ENCODE measurements at regions not wholly inside any gene's neighbourhood (a gene's known extent, or its start where the extent isn't known, plus 50 kb on each side); places are given as distances from the start of the nearest gene placed in this dataset.
"Not testable (repeated sequence)": the region's sequence is repeated elsewhere in the genome, so short reads cannot be mapped to it uniquely, and the experiment has no call there.

DNA sequence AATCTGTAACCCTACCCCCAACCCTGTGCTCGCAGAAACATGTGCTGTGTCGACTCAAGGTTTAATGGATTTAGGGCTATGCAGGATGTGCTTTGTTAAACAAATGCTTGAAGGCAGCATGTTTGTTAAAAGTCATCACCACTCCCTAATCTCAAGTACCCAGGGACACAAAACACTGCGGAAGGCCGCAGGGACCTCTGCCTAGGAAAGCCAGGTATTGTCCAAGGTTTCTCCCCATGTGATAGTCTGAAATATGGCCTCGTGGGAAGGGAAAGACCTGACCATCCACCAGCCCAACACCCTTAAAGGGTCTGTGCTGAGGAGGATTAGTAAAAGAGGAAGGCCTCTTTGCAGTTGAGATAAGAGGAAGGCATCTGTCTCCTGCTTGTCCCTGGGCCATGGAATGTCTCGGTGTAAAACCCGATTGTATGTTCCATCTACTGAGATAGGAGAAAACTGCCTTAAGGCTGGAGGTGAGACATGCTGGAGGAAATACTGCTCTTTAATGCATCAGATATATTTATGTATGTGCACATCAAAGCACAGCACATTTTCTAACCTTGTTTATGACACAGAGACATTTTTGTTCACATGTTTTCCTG is 94.4 kb downstream of the LSM3 start:
- not testable (repeated sequence) for DNase-seq

DNA sequence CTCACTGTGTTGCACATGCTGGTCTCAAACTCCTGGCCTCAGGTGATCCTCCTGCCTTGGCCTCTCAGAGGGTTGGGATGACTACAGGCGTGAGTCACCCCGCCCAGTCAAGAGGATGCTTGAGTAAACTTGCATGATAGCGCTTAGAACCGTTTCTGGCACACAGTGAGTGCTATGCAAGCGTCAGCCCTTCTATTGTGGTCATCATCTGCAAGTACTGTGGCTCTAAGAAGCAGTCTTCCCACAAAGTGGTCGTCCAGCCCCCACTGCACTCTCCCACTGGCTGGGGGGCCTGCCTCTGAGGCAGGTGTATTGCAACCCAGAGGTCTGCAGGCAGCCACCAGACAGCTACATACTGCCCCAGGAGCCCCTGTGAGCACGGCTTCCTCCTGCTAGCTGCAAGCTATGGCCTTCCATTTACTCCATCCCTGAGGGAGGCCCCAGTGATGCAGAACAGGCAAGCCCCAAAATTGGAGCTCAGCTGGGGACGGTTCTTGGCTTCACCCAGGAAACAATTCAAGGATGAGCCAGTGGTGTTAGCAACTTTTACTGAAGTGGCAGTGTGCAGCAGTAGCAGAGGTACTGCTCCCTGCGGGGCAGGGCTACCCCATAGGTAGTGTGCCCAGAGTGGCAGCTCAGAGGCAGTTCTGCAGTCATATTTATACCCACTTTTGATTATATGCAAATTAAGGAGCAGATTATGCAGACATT is 95.4 kb downstream of the LSM3 start:
- no peak for DNase-seq

DNA sequence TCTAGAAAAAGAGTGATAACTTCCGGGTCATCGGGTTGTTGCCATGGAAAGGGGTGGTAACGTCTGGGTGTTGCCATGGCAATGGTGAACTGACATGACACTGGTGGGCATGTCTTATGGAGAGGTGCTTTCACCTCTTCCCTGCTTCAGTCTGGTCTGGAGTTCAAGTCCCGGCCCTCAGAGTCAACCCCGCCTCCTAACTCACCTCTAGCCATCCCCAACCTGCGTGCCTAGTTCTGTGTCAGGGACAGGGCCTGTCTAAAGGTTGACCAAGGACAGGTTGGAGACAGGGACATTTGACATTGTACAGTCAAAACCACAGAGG is 96.0 kb downstream of the LSM3 start:
- no peak for DNase-seq

DNA sequence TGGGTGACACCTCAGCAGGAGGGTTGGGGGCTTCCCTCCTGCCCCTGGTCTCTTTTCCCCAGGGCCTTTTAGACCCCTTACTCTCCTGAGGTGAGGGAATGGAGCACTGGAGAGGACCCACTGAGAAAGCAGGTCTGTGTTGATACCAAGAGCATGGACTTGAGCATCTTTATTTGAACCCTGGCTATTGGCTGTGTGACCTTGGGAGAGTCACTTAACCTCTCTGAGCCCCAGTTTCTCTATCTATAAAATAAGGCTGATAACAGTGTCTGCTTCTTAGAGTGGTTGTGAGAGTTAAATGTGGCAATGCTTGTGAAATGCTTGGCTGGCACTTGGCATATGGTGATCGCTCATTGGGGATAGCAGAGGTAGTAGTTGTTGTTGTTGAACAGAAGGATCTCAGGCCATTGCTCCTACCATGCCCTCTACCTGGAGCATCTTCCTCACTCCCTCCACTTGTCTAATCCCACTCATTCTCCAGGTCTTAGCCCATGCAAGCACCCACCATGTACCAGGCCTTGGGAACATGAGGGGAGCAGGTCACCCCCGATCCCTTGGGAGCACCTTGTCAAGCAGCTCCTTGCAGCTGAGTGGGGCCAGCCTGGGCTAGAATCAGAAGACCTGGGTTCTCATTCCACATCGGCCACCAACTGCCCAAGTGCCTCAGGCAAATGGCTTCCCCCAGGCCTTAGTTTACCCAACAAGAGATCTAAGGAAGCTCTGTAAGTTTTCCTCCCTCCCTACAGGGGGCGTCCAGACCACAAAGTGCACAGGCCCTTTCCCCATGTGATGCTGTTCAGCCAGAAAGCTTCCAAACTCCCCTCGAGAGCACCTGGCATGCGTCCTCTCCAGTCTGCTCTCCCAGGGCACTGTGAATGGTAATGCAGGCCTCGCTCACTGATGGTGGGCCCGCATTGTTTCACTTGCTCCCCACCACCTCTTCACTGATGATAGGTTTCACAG is 96.7 kb downstream of the LSM3 start:
- DNase-seq: no peak

DNA sequence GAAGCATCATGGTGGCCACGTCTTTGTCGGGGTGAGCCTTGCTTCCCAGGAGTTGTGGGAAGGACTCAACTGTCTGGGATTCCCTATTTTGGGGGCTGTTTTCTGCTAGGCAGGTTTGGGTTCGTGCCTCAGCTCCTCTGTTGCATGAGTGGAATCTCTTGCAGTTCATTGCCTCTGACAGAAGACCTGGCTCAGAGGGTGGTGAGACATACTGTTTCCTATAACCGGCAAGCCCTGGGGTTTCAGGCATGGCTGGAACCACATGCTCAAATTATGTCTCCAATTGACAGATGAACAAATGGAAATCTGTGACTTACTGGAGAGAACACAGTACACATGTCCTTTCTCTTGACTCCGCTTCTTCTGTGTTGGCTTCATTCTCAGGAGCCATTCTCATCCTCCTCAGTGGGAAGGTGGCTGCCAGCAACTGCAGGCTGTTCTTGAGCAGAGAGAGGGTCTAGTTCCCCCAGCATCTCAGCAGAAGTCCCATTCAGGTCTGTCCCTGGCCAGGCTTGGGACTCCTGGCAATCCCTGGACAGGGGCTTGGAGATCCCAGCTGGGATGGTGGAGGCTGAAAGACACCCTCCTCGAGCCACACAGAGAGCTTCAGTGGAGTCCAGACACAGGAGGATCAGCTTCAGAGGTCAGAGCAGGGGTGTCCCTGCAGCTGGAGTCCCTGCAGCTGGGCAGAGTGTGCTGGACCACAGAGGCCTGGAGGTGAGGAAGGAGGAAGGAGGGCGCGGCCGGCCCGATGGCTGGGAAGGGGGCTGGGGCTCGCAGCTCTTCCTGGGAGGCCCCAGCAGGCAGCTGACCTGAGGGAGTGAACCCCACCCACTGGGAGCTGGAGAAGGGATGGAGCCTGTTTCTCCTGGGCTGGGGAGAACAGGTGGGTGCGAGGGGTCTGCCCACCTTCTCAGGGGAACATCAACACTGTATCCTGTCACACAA is 97.6 kb downstream of the LSM3 start:
- DNase-seq: no peak

DNA sequence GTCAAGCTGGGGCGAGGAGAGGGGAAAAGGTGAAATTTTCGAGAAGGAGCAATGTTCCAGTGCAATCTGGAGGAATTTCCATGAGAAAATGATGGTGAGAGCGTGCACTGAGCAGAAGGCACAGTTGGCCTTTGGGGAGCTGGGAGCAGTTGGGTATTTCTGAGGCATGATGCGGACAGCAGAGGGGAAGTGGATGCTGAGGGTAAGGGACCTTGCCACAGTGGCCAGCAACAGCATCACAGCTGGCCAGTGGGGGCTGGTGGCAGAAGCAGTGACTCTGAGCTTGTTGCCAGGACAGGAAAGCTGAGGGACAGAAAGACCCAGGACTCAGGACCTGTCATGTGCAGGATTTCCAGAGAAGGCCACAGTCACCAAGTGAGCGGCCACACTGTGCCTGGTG is 98.9 kb downstream of the LSM3 start:
- no peak for DNase-seq

DNA sequence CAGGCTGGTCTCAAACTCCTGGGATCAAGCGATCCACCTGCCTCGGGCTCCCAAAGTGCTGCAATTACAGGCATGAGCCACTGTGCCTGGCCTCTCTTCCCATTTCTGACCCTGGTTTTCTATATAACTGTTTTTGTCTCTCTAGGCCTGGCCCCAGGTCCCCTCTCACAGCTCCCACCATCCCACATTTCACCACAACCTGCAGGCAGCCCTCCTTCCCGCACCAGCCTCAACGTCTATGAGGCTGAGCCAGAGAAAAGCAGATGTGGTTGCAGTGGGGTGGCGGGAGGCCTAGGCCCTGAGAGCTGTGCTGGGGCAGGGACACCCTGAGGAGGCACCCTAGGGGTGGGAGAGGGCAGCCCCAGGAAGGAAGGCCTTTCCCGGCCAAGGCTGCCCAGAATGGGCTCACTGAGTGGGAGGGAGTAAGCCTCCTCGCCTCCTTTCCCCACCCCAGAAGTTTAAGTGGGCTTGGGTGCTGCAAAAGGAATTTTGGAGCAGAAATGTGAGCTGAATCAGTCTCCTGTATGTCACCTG is 99.7 kb downstream of the LSM3 start:
- no peak for DNase-seq

DNA sequence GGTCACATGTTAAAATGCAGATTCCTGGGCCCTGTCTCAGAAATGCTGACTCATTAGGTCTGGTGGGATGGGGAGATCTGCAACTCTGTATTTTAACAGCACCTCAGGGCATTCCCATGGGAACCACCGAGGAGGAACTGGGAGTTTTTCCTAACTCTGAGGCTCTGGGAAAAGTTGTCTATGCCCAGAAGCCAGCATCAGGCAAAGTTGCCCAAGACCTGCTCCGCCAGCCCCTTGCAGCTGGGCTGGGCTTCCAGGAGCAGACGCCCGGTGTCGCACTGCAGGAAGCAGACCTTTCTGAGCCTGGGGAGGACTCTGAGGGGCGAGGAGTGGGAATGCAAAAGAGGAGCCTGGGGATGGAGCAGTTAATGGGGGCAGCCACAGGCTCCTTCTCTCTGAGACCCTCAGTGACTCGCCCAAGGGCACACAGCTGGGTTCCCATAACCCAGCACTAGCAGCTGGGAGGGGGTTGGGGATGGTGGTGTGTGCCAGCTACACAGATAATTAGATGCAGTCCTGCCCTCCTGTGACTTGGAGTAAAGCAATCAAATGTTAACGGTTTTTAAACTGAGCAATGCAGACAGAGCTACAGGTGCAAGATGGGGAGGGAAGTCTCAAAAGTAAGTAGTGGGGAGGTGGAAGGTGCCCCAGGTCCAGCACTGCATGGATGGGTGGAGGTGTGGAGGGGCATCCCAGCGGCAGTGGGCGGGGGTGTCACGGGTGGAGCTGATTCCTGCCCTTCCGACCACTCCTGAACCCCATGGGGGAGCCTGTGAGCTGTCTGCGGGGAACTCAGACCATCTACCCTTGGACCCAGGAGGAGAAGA is 100.4 kb downstream of the LSM3 start:
- DNase-seq: no peak

DNA sequence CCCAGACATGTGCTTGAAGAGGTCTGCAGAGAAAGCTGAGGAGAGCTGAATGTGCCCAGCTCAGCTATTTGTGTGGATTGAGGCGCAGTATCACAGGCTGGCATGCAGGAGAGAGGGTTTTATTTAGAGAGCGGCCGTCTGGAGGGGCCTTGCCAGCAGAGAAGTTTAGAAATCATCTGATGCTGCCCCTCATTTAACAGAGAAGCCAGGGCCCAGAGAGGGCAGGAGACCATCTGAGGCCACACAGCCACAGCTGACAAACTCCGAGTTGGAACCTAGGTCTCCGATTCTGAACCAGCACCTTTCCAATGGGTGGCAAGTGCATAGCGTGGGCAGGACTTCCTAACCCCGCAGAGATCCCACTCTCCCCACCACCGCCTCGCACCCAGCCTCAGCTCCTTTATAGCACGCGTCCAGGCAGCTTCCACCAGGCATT is 101.0 kb downstream of the LSM3 start:
- no peak for DNase-seq

DNA sequence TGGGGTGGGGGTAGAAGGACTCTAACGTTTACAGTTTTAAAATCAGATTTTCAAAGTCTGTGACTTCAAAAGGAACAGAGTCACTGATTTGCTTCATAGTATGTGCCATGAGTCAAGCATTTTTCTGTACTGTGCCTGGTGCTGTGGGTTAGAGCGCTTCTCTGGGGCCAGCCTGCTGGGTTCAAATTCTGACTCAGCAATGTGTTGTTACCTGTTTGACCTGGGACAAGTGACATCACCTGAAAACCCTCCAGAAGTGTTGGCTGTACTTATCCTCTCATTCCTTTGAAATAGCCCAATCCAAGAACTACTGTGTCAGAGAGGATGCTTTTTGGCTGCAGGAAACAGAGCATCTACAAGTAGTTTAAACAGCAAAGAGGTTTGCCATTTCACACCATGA is 101.7 kb downstream of the LSM3 start:
- no peak for DNase-seq

DNA sequence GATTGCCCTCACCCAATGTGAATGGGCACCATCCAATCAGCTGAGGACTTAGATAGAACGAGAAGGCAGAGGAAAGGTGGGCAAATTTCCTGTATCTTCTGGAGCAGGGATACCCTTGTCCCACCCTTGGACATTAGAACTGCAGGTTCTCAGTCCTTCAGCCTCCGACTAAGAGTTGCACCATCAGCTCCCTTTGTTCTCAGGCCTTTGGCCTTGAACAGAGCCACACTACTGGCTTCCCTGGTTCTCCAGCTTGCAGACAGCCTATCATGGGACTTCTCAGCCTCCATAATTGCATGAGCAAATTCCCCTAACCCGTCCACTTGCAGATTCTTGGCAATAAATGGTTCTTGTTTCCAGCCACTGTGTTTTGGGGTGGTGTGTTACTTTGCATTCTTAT is 102.4 kb downstream of the LSM3 start:
- no peak for DNase-seq

DNA sequence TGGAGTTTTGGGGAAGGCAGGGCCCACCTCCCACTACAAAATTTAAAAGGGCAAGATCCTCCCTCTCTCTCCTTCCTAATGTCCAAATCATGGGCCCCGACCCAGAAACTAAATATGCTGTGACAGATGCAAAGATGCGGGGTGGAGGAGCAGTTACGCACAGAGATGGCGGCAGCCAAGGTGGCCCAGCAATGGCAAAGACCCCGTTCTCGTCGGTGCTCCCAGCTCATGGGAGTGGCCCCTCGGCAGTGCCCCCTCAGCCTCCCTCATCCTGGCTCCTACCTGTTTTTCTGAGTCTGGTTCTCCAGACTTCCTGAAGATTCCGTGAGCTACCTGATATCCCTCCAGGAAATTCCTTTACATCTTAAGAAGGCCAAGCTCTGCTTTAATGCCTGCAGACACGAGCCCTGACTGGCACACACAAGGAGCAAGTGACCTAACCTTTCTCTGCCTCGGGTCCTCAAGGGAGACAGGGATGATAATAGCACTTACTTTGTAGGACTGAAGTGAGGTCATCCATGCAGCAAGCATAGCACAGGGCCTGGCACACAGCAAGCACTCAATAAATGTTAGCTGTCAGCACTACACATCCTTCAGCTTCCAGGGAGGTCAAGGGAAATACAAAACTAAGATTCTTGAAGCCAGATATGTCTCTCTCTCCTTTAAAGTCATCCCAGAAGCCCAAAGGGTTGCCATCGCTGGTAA is 103.5 kb downstream of the LSM3 start:
- DNase-seq: no peak

DNA sequence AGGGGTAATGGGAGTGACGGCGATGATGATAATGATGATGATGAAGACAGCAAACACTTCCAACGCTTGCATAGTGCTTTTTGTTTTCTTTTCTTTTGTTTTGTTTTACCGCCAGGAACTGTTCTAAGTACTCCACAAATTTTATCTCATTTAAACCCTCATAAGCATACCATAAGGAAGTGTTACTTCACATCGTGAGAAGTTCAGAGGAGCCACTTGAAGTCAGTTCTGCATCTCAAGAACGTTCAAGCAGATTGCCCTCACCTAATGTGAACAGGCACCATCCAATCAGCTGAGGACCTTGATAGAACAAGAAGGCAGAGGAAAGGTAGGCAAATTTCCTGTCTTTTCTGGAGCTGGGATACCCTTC is 104.1 kb downstream of the LSM3 start:
- no peak for DNase-seq

DNA sequence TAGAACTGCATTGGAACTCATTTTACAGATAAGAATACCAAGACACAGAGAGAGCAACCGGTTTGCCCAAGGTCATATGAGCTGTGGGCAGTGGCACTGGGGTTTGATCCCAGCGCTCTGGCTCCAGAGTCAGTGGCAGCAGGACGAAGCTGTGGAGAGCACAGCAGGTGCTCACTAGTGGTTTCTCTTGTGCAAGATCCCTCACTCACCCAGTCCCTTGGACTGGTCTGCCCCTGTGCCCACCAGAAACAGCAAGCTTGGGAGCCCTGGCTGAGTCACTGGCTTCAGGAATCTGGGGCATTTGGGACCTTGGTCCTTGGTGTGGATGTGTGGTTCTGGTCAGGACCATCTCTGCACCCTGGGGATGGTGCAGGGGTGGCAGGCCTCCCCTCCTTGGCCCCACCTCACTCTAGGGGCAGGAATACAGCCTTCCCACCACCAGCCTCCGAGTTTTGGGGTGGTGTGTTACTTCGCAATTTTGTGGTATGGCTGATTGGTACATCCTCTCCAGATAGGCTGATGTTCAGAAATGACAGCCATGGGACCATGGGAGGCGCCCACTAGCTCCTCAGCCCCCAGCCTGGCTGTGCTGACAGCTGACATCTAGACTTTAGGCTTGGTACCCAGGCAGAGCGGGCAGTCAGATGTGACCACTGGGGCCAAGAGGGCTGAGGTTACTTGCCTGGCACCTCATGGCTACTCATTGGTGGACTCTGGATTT is 104.6 kb downstream of the LSM3 start:
- DNase-seq: no peak

DNA sequence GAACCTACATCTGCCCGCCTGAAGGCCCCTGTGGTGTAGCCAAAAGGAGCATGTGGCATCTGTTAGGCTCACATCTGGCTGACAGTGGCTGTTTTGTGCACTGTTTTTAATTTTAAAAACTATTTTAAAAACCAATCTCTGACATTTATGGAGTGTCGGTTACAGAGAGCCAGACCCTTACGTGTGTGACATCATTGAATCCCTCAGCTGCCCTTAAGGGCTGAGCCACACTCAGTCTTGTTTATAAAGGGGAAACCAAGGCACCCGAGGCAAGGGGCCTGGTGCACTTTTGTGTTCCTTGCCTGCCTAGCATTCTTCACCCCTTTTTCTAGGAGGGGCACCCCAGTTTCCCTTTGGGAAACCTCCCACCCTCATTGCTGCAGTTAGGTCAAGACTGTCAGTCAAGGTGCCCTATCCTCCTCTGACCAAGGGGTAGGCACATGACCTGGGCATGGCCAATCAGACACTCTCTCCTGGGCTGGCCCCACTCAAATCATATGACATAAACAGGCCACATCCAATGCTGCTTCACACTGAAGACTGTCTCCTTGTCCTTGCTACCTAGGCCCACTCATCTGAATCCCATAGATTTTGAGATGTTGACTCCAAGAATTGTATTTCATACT is 105.3 kb downstream of the LSM3 start:
- no peak for DNase-seq

DNA sequence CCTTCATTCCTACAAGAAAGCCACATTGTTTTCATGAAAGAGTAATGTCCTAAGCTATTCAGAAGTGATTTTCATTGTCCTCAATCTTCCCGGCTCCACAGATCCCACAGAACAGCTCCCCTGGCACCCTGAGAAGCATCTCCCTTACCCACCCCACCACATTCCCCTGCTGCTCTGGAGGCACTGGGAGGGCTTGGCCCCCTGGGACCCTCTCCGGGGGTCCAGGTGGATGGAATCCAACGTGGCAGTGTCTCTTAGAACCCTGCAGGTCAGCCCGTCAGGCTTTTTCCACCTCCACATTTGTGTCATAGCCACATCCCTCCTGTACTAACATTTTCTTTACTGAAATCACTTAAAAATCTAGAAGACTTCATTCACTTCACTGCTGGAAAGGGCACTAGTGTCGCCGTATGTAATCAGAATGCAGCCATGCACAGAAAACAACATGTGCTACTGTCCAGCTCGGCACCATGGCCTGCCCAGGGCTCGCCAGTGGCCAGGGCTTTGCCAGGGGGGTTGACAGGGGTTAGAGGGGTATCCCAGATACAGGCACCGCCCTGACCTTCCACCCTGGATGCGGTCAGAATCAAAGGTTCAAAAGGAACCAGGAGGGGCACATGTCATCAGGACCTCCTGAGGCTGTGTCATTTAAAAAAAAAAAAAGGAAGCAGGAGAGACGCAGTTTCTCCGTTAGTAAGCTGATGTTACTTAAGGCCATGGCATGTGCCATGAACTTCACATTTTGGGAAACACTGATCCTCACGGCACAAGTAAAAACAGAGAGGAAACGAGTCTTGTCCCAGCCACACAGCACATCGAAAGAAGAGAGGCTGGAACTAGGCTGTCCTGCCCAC is 106.3 kb downstream of the LSM3 start:
- DNase-seq: no peak

DNA sequence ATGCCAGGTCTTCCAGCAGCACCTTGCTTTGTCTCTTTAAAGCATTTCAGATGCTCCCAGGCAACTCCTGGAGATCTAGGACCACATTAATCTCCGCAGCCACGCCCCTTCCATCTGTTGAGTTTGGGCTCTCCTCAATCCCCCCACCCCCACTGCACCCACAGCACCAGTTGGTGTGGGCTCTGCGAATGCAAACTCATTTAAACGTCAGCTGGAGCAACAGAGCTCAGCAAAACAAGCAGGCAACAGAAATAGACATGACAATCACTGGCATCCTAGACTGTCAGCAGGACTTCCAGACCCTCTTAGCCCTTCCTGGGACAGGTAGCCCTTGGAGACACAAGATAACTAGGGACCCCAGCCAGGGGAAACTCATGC is 106.9 kb downstream of the LSM3 start:
- DNase-seq: no peak

Measured in muscle of arm (tissue), 1 donor.